ENCODE measurements at regions not wholly inside any gene's neighbourhood (a gene's known extent, or its start where the extent isn't known, plus 50 kb on each side); places are given as distances from the start of the nearest gene placed in this dataset.

- DNase-seq (ENCODE audit: low read depth), result no peak
These were observed 117.2 kb downstream of the SLC25A24 start for GRCh38 chr1:108082738-108083562.

- DNase-seq (ENCODE audit: low read depth), result no peak
These were observed 117.0 kb upstream of the VAV3 start for GRCh38 chr1:108082001-108082400.

- DNase-seq (ENCODE audit: low read depth), result no peak
These were observed 115.5 kb upstream of the VAV3 start for GRCh38 chr1:108080448-108080847.

- DNase-seq (ENCODE audit: low read depth), result no peak
These were observed 114.6 kb upstream of the VAV3 start for GRCh38 chr1:108079440-108080025.

- DNase-seq (ENCODE audit: low read depth), result no peak
These were observed 113.0 kb upstream of the VAV3 start for GRCh38 chr1:108077991-108078390.

- DNase-seq (ENCODE audit: low read depth), result no peak
These were observed 110.1 kb upstream of the VAV3 start for GRCh38 chr1:108075055-108075454.

GRCh38 chr1:108072776-108073175 is 107.8 kb upstream of the VAV3 start:
- no peak for DNase-seq (ENCODE audit: low read depth)

- DNase-seq (ENCODE audit: low read depth), result no peak
These were observed 107.2 kb upstream of the VAV3 start for GRCh38 chr1:108072212-108072611.

GRCh38 chr1:108071601-108072000 is 106.6 kb upstream of the VAV3 start:
- DNase-seq (ENCODE audit: low read depth), result no peak

- DNase-seq (ENCODE audit: low read depth), result no peak
These were observed 105.7 kb upstream of the VAV3 start for GRCh38 chr1:108070662-108071061.

- no peak for DNase-seq (ENCODE audit: low read depth)
These were observed 103.0 kb upstream of the VAV3 start for GRCh38 chr1:108067884-108068540.

- DNase-seq (ENCODE audit: low read depth), result no peak
These were observed 101.8 kb upstream of the VAV3 start for GRCh38 chr1:108066808-108067207.

- DNase-seq (ENCODE audit: low read depth), result no peak
These were observed 99.3 kb upstream of the VAV3 start for GRCh38 chr1:108064255-108064654.

- DNase-seq (ENCODE audit: low read depth), result no peak
These were observed 98.7 kb upstream of the VAV3 start for GRCh38 chr1:108063703-108064102.

GRCh38 chr1:108059945-108060344 is 95.0 kb upstream of the VAV3 start:
- DNase-seq (ENCODE audit: low read depth), result no peak

GRCh38 chr1:108057541-108057940 is 92.6 kb upstream of the VAV3 start:
- DNase-seq (ENCODE audit: low read depth), result no peak

- DNase-seq (ENCODE audit: low read depth), result no peak
These were observed 91.5 kb upstream of the VAV3 start for GRCh38 chr1:108056436-108056990.

- DNase-seq (ENCODE audit: low read depth), result no peak
These were observed 90.4 kb upstream of the VAV3 start for GRCh38 chr1:108055387-108055786.

GRCh38 chr1:108054396-108054795 is 89.4 kb upstream of the VAV3 start:
- no peak for DNase-seq (ENCODE audit: low read depth)

- DNase-seq (ENCODE audit: low read depth), result no peak
These were observed 88.5 kb upstream of the VAV3 start for GRCh38 chr1:108053270-108054013.

- no peak for DNase-seq (ENCODE audit: low read depth)
These were observed 86.8 kb upstream of the VAV3 start for GRCh38 chr1:108051631-108052377.

Data from fibroblast of the conjunctiva (primary cell).